WTC11 (cell line): ENCODE measurements at regions not wholly inside any gene's neighbourhood (a gene's known extent, or its start where the extent isn't known, plus 50 kb on each side); places are given as distances from the start of the nearest gene placed in this dataset.

ENCODE experiments used
- ATAC-seq: fragments of 200-7000 bp; cut with Tn5 transposase; 2 replicates; pipeline ENCODE4 v1.10.0; 2021; ENCODE audit warnings: mild to moderate bottlenecking, moderate library complexity
- CTCF ChIA-PET: fragments of 300-600 bp; sonication (Branson Sonifier 250); formaldehyde crosslinking; loops from one replicate; lab custom pipeline; 2021; ENCODE audit warnings: antibody characterized with exemption; lab: Charles Lee
- POLR2A ChIA-PET: fragments of 350-600 bp; sonication (Branson Sonifier 250); formaldehyde crosslinking; loops from one replicate; lab custom pipeline; 2021; ENCODE audit warnings: antibody characterized with exemption; lab: Charles Lee
- DNase-seq: peaks from one replicate; pipeline ENCODE4 v3.0.0; 2021; ENCODE audit warnings: low spot score
- H3K27ac Mint-ChIP-seq: 2 replicates; pipeline ENCODE4 v1.8.0; 2021; ENCODE audit warnings: mixed read lengths
- H3K27me3 Mint-ChIP-seq: 2 replicates; pipeline ENCODE4 v1.8.0; 2021; ENCODE audit warnings: low read depth, mild to moderate bottlenecking, moderate library complexity, mixed read lengths
- H3K36me3 Mint-ChIP-seq: 2 replicates; pipeline ENCODE4 v1.8.0; 2021; ENCODE audit warnings: mixed read lengths
- H3K4me1 Mint-ChIP-seq: 2 replicates; pipeline ENCODE4 v1.8.0; 2022; ENCODE audit warnings: mixed read lengths
- H3K4me3 Mint-ChIP-seq: 2 replicates; pipeline ENCODE4 v1.8.0; 2021; ENCODE audit warnings: mild to moderate bottlenecking, moderate library complexity, mixed read lengths
- H3K9me3 Mint-ChIP-seq: 2 replicates; pipeline ENCODE4 v1.8.0; 2021; ENCODE audit warnings: mixed read lengths
- AFF4 ChIP-seq: sonication (generic); formaldehyde crosslinking; IDR thresholded peaks from 2 replicates; pipeline ENCODE4 v1.8.1; 2023; ENCODE audit warnings: mild to moderate bottlenecking, missing genetic modification reagents, borderline replicate concordance
- ATF1 ChIP-seq: sonication (generic); formaldehyde crosslinking; IDR thresholded peaks from 2 replicates; pipeline ENCODE4 v1.8.1; 2023; ENCODE audit warnings: mild to moderate bottlenecking, moderate library complexity, missing genetic modification reagents
- ATF2 ChIP-seq: sonication (generic); formaldehyde crosslinking; IDR thresholded peaks from 2 replicates; pipeline ENCODE4 v1.8.1; 2022; ENCODE audit warnings: low read depth, missing genetic modification reagents, borderline replicate concordance
- ATF3 ChIP-seq: sonication (generic); formaldehyde crosslinking; conservative IDR thresholded peaks from 2 replicates; pipeline ENCODE4 v1.8.1; 2022; ENCODE audit warnings: mild to moderate bottlenecking, missing genetic modification reagents
- CREB1 ChIP-seq: sonication (generic); formaldehyde crosslinking; IDR thresholded peaks from 2 replicates; pipeline ENCODE4 v1.8.0; 2023; ENCODE audit warnings: mild to moderate bottlenecking, missing genetic modification reagents
- E2F4 ChIP-seq: sonication (generic); formaldehyde crosslinking; IDR thresholded peaks from 2 replicates; pipeline ENCODE4 v1.8.1; 2022; ENCODE audit warnings: low read depth, mild to moderate bottlenecking, moderate library complexity, missing genetic modification reagents, borderline replicate concordance
- ERG ChIP-seq: fragments of 250-450 bp; sonication (Bioruptor Pico); IDR thresholded peaks from 2 replicates; pipeline ENCODE4 v1.8.0; 2021; ENCODE audit warnings: mild to moderate bottlenecking
- FOXJ3 ChIP-seq: sonication (generic); formaldehyde crosslinking; IDR thresholded peaks from 2 replicates; pipeline ENCODE4 v1.9.0; 2021; ENCODE audit warnings: missing genetic modification reagents, mild to moderate bottlenecking, borderline replicate concordance
- FOXK1 ChIP-seq: sonication (generic); formaldehyde crosslinking; IDR thresholded peaks from 2 replicates; pipeline ENCODE4 v1.8.0; 2022; ENCODE audit warnings: mild to moderate bottlenecking, moderate library complexity, missing genetic modification reagents
- GTF2I ChIP-seq: fragments of 250-450 bp; sonication (Bioruptor Pico); conservative IDR thresholded peaks from 2 replicates; pipeline ENCODE4 v1.4.0; 2021; ENCODE audit warnings: mild to moderate bottlenecking
- NR1H2 ChIP-seq: sonication (generic); formaldehyde crosslinking; IDR thresholded peaks from 2 replicates; pipeline ENCODE4 v1.9.0; 2021; ENCODE audit warnings: mild to moderate bottlenecking, moderate library complexity, missing genetic modification reagents
- RELA ChIP-seq: sonication (generic); formaldehyde crosslinking; IDR thresholded peaks from 2 replicates; pipeline ENCODE4 v1.8.1; 2022; ENCODE audit warnings: missing genetic modification reagents, mild to moderate bottlenecking, borderline replicate concordance
- STAT6 ChIP-seq: sonication (generic); formaldehyde crosslinking; conservative IDR thresholded peaks from 2 replicates; pipeline ENCODE4 v1.8.1; 2023; ENCODE audit warnings: mild to moderate bottlenecking, low read depth, missing genetic modification reagents, moderate library complexity
- TCF7 ChIP-seq: sonication (generic); formaldehyde crosslinking; IDR thresholded peaks from 2 replicates; pipeline ENCODE4 v1.8.0; 2022; ENCODE audit warnings: mild to moderate bottlenecking, low read depth, missing genetic modification reagents, moderate library complexity
- ZNF121 ChIP-seq: sonication (generic); formaldehyde crosslinking; IDR thresholded peaks from 2 replicates; pipeline ENCODE4 v1.8.0; 2023; ENCODE audit warnings: missing genetic modification reagents
- ZNF138 ChIP-seq: sonication (generic); formaldehyde crosslinking; conservative IDR thresholded peaks from 2 replicates; pipeline ENCODE4 v1.8.1; 2022; ENCODE audit warnings: mild to moderate bottlenecking, moderate library complexity, missing genetic modification reagents
- ZNF416 ChIP-seq: fragments of 250-450 bp; sonication (Bioruptor Pico); IDR thresholded peaks from 2 replicates; pipeline ENCODE4 v1.9.0; 2021; ENCODE audit warnings: mild to moderate bottlenecking, inconsistent platforms
- ZNF425 ChIP-seq: fragments of 250-450 bp; sonication (Bioruptor Pico); conservative IDR thresholded peaks from 2 replicates; pipeline ENCODE4 v1.9.0; 2021; ENCODE audit warnings: mild to moderate bottlenecking
- ZNF532 ChIP-seq: fragments of 250-450 bp; sonication (Bioruptor Pico); IDR thresholded peaks from 2 replicates; pipeline ENCODE4 v1.9.0; 2021; ENCODE audit warnings: mild to moderate bottlenecking, borderline replicate concordance

GRCh38 chr5:128778474-128778873, 186.8 kb upstream of the SLC27A6 start (continued):
- TF ChIP-seq STAT6: no peak
- no peak for TF ChIP-seq ZNF138 (CRISPR knock-in tag)

- CTCF ChIA-PET: no interaction called here
- ATAC-seq: no peak
- H3K4me1 Mint-ChIP-seq: peaks cover 41% of the 10 kb centered on the region
Measured at GRCh38 chr5:128782446-128782845, 182.8 kb upstream of the SLC27A6 start.

More at GRCh38 chr5:128782446-128782845, 182.8 kb upstream of the SLC27A6 start:
- Mint-ChIP-seq H3K27ac (no peak overlapping the region), H3K36me3 (peaks cover 3% of the 10 kb centered on the region; the same call in 1 of the 2 replicates), H3K27me3 (no peaks in the 10 kb centered on the region; the same call in 1 of the 2 replicates), H3K4me3 (no peak overlapping the region), H3K9me3 (peaks cover 12% of the 10 kb centered on the region)
- POLR2A ChIA-PET: no interaction called here
- DNase-seq: no peak
- TF ChIP-seq E2F4 (CRISPR knock-in tag): no peak
- no peak for TF ChIP-seq FOXJ3
- TF ChIP-seq FOXK1 (CRISPR knock-in tag): no peak
- TF ChIP-seq ZNF416 (CRISPR knock-in tag): no peak
- no peak for TF ChIP-seq ZNF425 (CRISPR knock-in tag)
- TF ChIP-seq ERG (CRISPR knock-in tag): no peak
- TF ChIP-seq GTF2I: no peak
- no peak for TF ChIP-seq TCF7 (CRISPR knock-in tag)
- TF ChIP-seq RELA: no peak
- no peak for TF ChIP-seq AFF4
- no peak for TF ChIP-seq ZNF121 (CRISPR knock-in tag)
- TF ChIP-seq ATF3 (CRISPR knock-in tag): no peak
- no peak for TF ChIP-seq ATF1 (CRISPR knock-in tag)
- TF ChIP-seq ZNF532 (CRISPR knock-in tag): no peak
- TF ChIP-seq ATF2 (CRISPR knock-in tag): no peak
- no peak for TF ChIP-seq CREB1
- no peak for TF ChIP-seq NR1H2 (CRISPR knock-in tag)
